22Rv1 (cell line): ENCODE measurements at regions not wholly inside any gene's neighbourhood (a gene's known extent, or its start where the extent isn't known, plus 50 kb on each side); places are given as distances from the start of the nearest gene placed in this dataset.

Experiments used
- ZFX ChIP-seq: fragments of 450-650 bp; IDR thresholded peaks from 2 replicates; pipeline ENCODE4 v1.6.1; 2017; ENCODE audit warnings: antibody characterized with exemption, borderline replicate concordance
- TF ChIP-seq, protein P1 (sequence below): fragments of 450-650 bp; IDR thresholded peaks from 2 replicates; pipeline ENCODE4 v1.5.1; 2017; ENCODE audit warnings: mild to moderate bottlenecking

DNA sequence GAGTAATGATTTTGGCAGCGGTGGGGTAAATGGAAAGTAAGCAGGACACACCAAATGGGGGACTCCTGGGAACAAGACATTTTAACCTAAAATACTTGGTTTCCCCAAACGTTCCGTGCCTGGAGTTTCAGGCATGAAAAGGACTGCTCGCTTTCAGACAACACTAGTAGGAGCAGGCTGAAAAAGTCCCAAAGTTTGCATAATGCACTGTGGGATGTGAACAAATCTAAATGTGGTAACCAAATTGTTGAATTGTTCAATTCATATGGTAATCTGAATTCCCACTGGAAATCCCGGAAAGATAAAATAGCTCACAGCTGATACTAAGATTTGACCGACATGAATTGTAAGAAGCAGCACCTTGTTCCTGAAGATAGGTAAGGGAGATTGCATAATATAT lies 467.2 kb upstream of the ARGLU1 start:
- TF ChIP-seq, protein P1, sequence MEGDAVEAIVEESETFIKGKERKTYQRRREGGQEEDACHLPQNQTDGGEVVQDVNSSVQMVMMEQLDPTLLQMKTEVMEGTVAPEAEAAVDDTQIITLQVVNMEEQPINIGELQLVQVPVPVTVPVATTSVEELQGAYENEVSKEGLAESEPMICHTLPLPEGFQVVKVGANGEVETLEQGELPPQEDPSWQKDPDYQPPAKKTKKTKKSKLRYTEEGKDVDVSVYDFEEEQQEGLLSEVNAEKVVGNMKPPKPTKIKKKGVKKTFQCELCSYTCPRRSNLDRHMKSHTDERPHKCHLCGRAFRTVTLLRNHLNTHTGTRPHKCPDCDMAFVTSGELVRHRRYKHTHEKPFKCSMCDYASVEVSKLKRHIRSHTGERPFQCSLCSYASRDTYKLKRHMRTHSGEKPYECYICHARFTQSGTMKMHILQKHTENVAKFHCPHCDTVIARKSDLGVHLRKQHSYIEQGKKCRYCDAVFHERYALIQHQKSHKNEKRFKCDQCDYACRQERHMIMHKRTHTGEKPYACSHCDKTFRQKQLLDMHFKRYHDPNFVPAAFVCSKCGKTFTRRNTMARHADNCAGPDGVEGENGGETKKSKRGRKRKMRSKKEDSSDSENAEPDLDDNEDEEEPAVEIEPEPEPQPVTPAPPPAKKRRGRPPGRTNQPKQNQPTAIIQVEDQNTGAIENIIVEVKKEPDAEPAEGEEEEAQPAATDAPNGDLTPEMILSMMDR, result no peak
- no peak for TF ChIP-seq ZFX
